NCI-H2196 (cell line): ENCODE measurements at regions not wholly inside any gene's neighbourhood (a gene's known extent, or its start where the extent isn't known, plus 50 kb on each side); places are given as distances from the start of the nearest gene placed in this dataset.

Experiments used
- DNase-seq: peaks from one replicate; lab custom pipeline; 2025; ENCODE audit not compliant: unreplicated experiment; lab: John Stamatoyannopoulos, UW

DNA sequence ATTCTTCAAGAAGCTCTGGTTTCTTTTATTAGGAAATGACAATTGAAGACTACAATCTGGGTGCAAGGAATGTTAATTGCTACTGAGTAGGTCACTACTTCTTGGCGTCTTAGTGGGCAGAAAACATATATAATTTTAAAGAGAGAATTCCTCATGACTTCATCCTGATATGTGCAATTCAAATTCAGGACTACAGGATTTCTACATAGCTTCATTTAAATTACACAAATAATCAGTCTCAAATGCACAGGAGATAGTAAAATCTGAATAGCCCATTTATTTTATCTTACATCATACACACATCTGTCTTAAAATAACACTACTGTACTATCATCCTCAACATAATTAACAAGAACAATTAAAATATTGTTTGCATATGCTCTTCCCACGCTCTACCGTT is 52.5 kb upstream of the GPR149 start:
- no peak for DNase-seq

DNA sequence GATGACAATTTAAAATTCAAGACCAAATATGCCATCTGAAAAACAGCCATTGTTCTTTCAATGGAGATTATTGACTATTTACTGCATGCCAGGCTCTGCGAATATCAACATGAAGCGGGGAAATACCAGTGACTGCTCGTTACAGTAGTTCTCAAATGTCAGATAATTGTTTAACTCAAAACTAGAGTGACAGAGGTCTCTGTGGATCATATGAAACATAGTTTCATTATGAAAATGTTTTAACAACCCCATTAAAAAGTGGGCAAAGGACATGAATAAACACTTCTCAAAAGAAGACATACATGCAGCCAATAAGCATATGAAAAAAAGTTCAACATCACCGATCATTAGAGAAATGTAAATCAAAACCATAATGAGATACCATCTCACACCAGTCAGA is 50.0 kb upstream of the GPR149 start:
- DNase-seq: no peak
